Neural progenitor cell (in vitro differentiated cells): ENCODE measurements at regions not wholly inside any gene's neighbourhood (a gene's known extent, or its start where the extent isn't known, plus 50 kb on each side); places are given as distances from the start of the nearest gene placed in this dataset.

ENCODE experiments used
- CTCF ChIP-seq: fragments of 200-600 bp; sonication (generic); IDR thresholded peaks from 2 replicates; pipeline ENCODE4 v1.5.1; 2017; ENCODE audit warnings: antibody characterized with exemption, mild to moderate bottlenecking
- EZH2 ChIP-seq: fragments of 200-600 bp; sonication (generic); IDR thresholded peaks from 2 replicates; pipeline ENCODE4 v1.6.1; 2017; ENCODE audit warnings: antibody characterized with exemption, mild to moderate bottlenecking, moderate library complexity
- EZH2phosphoT487 ChIP-seq: fragments of 200-600 bp; sonication (generic); IDR thresholded peaks from 2 replicates; pipeline ENCODE4 v1.6.1; 2017; ENCODE audit warnings: antibody characterized with exemption

- TF ChIP-seq CTCF (no peak), EZH2 (no peak), EZH2phosphoT487 (no peak)
Observed at GRCh38 chr21:19969156-19969555, 1029.1 kb upstream of the NCAM2 start.
